NB4 (cell line): ENCODE measurements at regions not wholly inside any gene's neighbourhood (a gene's known extent, or its start where the extent isn't known, plus 50 kb on each side); places are given as distances from the start of the nearest gene placed in this dataset.

Experiments used
- CTCF ChIP-seq: IDR thresholded peaks from one replicate; pipeline ENCODE4 v1.5.1; 2012; ENCODE audit warnings: low read depth, low read length
- MYC ChIP-seq: IDR thresholded peaks from 2 replicates; pipeline ENCODE4 v1.6.1; 2011; ENCODE audit warnings: low read depth, low read length
- POLR2A ChIP-seq: IDR thresholded peaks from 2 replicates; pipeline ENCODE4 v1.6.1; 2011; ENCODE audit warnings: mild to moderate bottlenecking; ENCODE audit not compliant: insufficient read length; ENCODE audit errors: extremely low read depth

GRCh38 chr12:68489273-68489672 lies 121.4 kb upstream of the RAP1B start:
- TF ChIP-seq CTCF (no peak), POLR2A (no peak), MYC (no peak)
